Upper lobe of left lung (tissue), 4 donors: ENCODE measurements at regions not wholly inside any gene's neighbourhood (a gene's known extent, or its start where the extent isn't known, plus 50 kb on each side); places are given as distances from the start of the nearest gene placed in this dataset.

Source experiments
- CTCF ChIP-seq, 6 experiments: fragments of 450-650 bp in 4 of 6; fragments of 200-600 bp in 2 of 6; sonication (generic) in 2 of 6; IDR thresholded peaks; one replicate each; pipeline ENCODE4 v1.5.1; 2016 to 2019; ENCODE audit warnings: antibody characterized with exemption in 6 of 6
- EP300 ChIP-seq, 4 donors: sonication (generic); formaldehyde crosslinking; IDR thresholded peaks; one replicate each; pipeline ENCODE4 v1.5.1; 2017; ENCODE audit warnings: antibody characterized with exemption in 4 of 4, control low read depth in 2 of 4
- POLR2A ChIP-seq, 4 donors: fragments of 450-650 bp; IDR thresholded peaks; one replicate each; pipeline ENCODE4 v1.5.1; 2016 to 2017; ENCODE audit warnings: antibody characterized with exemption in 4 of 4, mild to moderate bottlenecking in 2 of 4
- POLR2AphosphoS5 ChIP-seq, 2 donors: sonication (generic); formaldehyde crosslinking; IDR thresholded peaks; one replicate each; pipeline ENCODE4 v1.5.1; 2017; ENCODE audit warnings: antibody characterized with exemption in 2 of 2

- no peak for TF ChIP-seq CTCF (IDR thresholded peaks at IDR 0.05)
- no peak for TF ChIP-seq POLR2A (IDR thresholded peaks at IDR 0.05)
- no peak for TF ChIP-seq POLR2AphosphoS5 (IDR thresholded peaks at IDR 0.05)
- TF ChIP-seq EP300 (IDR thresholded peaks at IDR 0.05), result no peak
These were observed 291.6 kb downstream of the SOX4 start for GRCh38 chr6:21885111-21885510.
